ENCODE measurements at regions not wholly inside any gene's neighbourhood (a gene's known extent, or its start where the extent isn't known, plus 50 kb on each side); places are given as distances from the start of the nearest gene placed in this dataset.

DNA sequence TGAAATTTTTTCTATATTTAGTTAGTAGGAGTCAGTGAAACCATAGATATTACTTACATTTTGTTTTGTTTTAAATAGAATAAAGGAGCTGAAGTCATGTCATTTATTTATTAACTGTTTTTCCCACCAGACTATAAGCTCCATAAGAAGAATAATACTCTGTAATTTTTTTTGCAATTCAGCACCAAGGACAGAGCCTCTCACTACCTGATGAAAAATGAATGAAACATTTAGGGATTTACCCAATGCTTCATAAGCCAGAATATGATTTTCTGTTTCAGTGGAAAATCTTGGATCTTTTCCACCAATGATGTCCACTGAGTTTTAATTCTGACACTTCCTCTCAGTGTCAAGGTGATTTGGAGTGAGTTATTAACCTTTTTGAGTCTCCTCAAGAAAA, 624.9 kb upstream of the GRAMD2B start:
- no peak overlapping the region for H3K4me3 ChIP-seq (ENCODE audit: low read depth, poor library complexity, severe bottlenecking)
- intact Hi-C loops (cut with DNase I; ENCODE audit: low total_unique reads): no loop called here
- no peak for DNase-seq (ENCODE audit: low spot score in 2 of 2)
- TF ChIP-seq POLR2A (IDR thresholded peaks at IDR 0.05): no peak
- TF ChIP-seq, protein P1, sequence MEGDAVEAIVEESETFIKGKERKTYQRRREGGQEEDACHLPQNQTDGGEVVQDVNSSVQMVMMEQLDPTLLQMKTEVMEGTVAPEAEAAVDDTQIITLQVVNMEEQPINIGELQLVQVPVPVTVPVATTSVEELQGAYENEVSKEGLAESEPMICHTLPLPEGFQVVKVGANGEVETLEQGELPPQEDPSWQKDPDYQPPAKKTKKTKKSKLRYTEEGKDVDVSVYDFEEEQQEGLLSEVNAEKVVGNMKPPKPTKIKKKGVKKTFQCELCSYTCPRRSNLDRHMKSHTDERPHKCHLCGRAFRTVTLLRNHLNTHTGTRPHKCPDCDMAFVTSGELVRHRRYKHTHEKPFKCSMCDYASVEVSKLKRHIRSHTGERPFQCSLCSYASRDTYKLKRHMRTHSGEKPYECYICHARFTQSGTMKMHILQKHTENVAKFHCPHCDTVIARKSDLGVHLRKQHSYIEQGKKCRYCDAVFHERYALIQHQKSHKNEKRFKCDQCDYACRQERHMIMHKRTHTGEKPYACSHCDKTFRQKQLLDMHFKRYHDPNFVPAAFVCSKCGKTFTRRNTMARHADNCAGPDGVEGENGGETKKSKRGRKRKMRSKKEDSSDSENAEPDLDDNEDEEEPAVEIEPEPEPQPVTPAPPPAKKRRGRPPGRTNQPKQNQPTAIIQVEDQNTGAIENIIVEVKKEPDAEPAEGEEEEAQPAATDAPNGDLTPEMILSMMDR (IDR thresholded peaks at IDR 0.05): no peak

DNA sequence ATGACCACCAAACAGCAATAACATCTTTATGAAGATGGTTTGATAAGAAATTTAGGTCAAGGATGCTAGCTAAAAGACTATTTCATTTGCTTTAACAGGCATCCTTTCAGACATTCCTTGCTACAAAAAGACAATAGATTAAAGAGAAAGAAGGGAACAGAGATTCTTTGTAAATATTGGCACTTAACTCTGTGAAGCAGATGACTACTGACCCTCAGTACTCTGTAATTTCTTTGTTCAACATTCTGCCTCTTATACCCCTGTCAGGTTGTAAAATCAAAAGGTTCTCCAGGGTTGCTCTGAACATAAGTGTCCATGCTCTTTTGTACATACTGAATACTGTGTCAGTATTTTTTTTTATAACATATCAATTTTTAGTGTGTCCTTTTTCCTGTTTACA, 610.6 kb upstream of the GRAMD2B start:
- H3K4me3 ChIP-seq (ENCODE audit: low read depth, poor library complexity, severe bottlenecking): no peak overlapping the region
- DNase-seq (ENCODE audit: low spot score in 2 of 2): no peak
- intact Hi-C loops (cut with DNase I; ENCODE audit: low total_unique reads): no loop called here
- TF ChIP-seq, protein P1 (IDR thresholded peaks at IDR 0.05): no peak

GRCh38 chr5:125813221-125813974, 609.8 kb upstream of the GRAMD2B start:
- no peak overlapping the region for H3K4me3 ChIP-seq (ENCODE audit: low read depth, poor library complexity, severe bottlenecking)
- no peak for TF ChIP-seq POLR2A (IDR thresholded peaks at IDR 0.05)
- TF ChIP-seq, protein P1 (IDR thresholded peaks at IDR 0.05): no peak
- DNase-seq (ENCODE audit: low spot score in 2 of 2): no peak
- WGBS, 2 donors: 64 to 72% methylated on average over 6 of the region's 6 CpGs
- intact Hi-C loops (cut with DNase I; ENCODE audit: low total_unique reads): no loop called here

- no peak for DNase-seq (ENCODE audit: low spot score in 2 of 2)
- TF ChIP-seq POLR2A (IDR thresholded peaks at IDR 0.05): no peak
- TF ChIP-seq, protein P1 (IDR thresholded peaks at IDR 0.05): no peak
- 87 to 93% methylated on average over 2 of the region's 2 CpGs for WGBS, 2 donors
- no peak overlapping the region for H3K4me3 ChIP-seq (ENCODE audit: low read depth, poor library complexity, severe bottlenecking)
- intact Hi-C loops (cut with DNase I; ENCODE audit: low total_unique reads): no loop called here
Measured at GRCh38 chr5:125814119-125814518, 609.1 kb upstream of the GRAMD2B start.

DNA sequence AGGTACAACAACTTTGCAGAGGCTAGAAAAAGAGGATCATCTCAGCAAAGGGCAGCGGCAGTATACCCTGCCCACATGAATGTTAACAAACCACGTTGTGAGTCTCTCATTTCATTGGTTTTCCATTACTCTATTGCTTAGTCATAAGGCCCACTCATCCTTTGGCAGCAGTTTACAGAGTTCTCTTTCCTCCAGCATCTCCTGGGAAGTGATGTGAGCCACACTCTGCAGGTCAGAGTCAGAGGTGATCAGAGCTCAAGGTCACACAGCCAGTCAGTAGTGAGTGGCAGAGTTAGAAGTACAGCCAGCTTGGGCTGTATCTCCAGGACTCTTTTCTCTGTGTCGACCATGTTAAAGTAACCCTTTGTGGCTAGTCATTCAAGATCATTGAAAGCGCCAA, 599.6 kb upstream of the GRAMD2B start:
- 84 to 85% methylated on average over 4 of the region's 4 CpGs for WGBS, 2 donors

More for the DNA sequence above, 599.6 kb upstream of the GRAMD2B start:
- intact Hi-C loops (cut with DNase I; ENCODE audit: low total_unique reads): no loop called here
- no peak for DNase-seq (ENCODE audit: low spot score in 2 of 2)
- no peak overlapping the region for H3K4me3 ChIP-seq (ENCODE audit: low read depth, poor library complexity, severe bottlenecking)
- TF ChIP-seq POLR2A (IDR thresholded peaks at IDR 0.05): no peak
- TF ChIP-seq, protein P1 (IDR thresholded peaks at IDR 0.05): no peak

Data from lower leg skin (tissue), 4 donors.